Right renal pelvis (tissue), 4 donors: ENCODE measurements at regions not wholly inside any gene's neighbourhood (a gene's known extent, or its start where the extent isn't known, plus 50 kb on each side); places are given as distances from the start of the nearest gene placed in this dataset.

Experiments
- DNase-seq, 4 donors: peaks; one replicate each; pipeline ENCODE4 v3.0.0-alpha.2; 2013; ENCODE audit warnings: low read depth in 4 of 4, low spot score in 3 of 4, missing footprints in 1 of 4

GRCh38 chrX:10288373-10288975 lies 131.7 kb downstream of the CLCN4 start:
- DNase-seq, result no peak

- no peak for DNase-seq
Observed at GRCh38 chrX:10296576-10296975, 139.8 kb downstream of the CLCN4 start.

GRCh38 chrX:10310511-10310910 lies 153.7 kb downstream of the CLCN4 start:
- peak in 1 of 4 donors; percentile 6 for DNase-seq

- DNase-seq, result no peak
Observed at GRCh38 chrX:10314530-10315104, 157.8 kb downstream of the CLCN4 start.

- DNase-seq, result no peak
Observed at GRCh38 chrX:10325611-10326010, 168.8 kb downstream of the CLCN4 start.

- DNase-seq, result no peak
Observed at GRCh38 chrX:10326578-10326977, 169.8 kb downstream of the CLCN4 start.

- no peak for DNase-seq
Observed at GRCh38 chrX:10327651-10328050, 170.9 kb downstream of the CLCN4 start.

GRCh38 chrX:10329984-10330383 lies 173.2 kb downstream of the CLCN4 start:
- DNase-seq, result no peak

- DNase-seq, result no peak
Observed at GRCh38 chrX:10341309-10341708, 184.5 kb downstream of the CLCN4 start.

GRCh38 chrX:10350221-10350620 lies 193.4 kb downstream of the CLCN4 start:
- DNase-seq, result no peak

- no peak for DNase-seq
Observed at GRCh38 chrX:10350981-10351380, 194.2 kb downstream of the CLCN4 start.

- DNase-seq, result no peak
Observed at GRCh38 chrX:10352536-10352935, 195.8 kb downstream of the CLCN4 start.

- DNase-seq, result no peak
Observed at GRCh38 chrX:10356979-10357378, 200.2 kb downstream of the CLCN4 start.

GRCh38 chrX:10358958-10359357 lies 202.2 kb downstream of the CLCN4 start:
- no peak for DNase-seq

- no peak for DNase-seq
Observed at GRCh38 chrX:10360116-10360515, 203.3 kb downstream of the CLCN4 start.

- DNase-seq, result no peak
Observed at GRCh38 chrX:10365532-10366265, 208.9 kb downstream of the CLCN4 start.

- DNase-seq, result no peak
Observed at GRCh38 chrX:10367406-10367805, 210.6 kb downstream of the CLCN4 start.

- no peak for DNase-seq
Observed at GRCh38 chrX:10370976-10371375, 214.2 kb downstream of the CLCN4 start.

- DNase-seq, result no peak
Observed at GRCh38 chrX:10377427-10377826, 220.7 kb downstream of the CLCN4 start.

GRCh38 chrX:10379878-10380277 lies 223.1 kb downstream of the CLCN4 start:
- DNase-seq, result peak; percentile 4 to 17 (median 8)

- DNase-seq, result no peak
Observed at GRCh38 chrX:10380300-10380699, 223.5 kb downstream of the CLCN4 start.

GRCh38 chrX:10381193-10381592 lies 224.4 kb downstream of the CLCN4 start:
- DNase-seq, result no peak
